SK-N-SH treated with all-trans-retinoic acid at 6 μM for 48 hours (cell line): ENCODE measurements at regions not wholly inside any gene's neighbourhood (a gene's known extent, or its start where the extent isn't known, plus 50 kb on each side); places are given as distances from the start of the nearest gene placed in this dataset.

Source experiments
- ARNTL ChIP-seq: fragments of 450-650 bp; formaldehyde crosslinking; IDR thresholded peaks from 2 replicates; pipeline ENCODE4 v1.5.0; 2020; ENCODE audit warnings: low read depth, mild to moderate bottlenecking, moderate library complexity, borderline replicate concordance
- BACH2 ChIP-seq: fragments of 250-450 bp; sonication (Bioruptor Pico); IDR thresholded peaks from 2 replicates; pipeline ENCODE4 v1.9.0; 2021; ENCODE audit warnings: mild to moderate bottlenecking, borderline replicate concordance
- CSDC2 ChIP-seq: fragments of 250-450 bp; sonication (Bioruptor Pico); IDR thresholded peaks from 2 replicates; pipeline ENCODE4 v1.5.0; 2020; ENCODE audit warnings: mild to moderate bottlenecking, moderate library complexity
- CSRNP3 ChIP-seq: fragments of 250-450 bp; sonication (Bioruptor Pico); IDR thresholded peaks from 2 replicates; pipeline ENCODE4 v1.5.1; 2021; ENCODE audit warnings: mild to moderate bottlenecking, moderate library complexity
- ESRRG ChIP-seq: fragments of 250-450 bp; sonication (Bioruptor Pico); IDR thresholded peaks from 2 replicates; pipeline ENCODE4 v1.6.1; 2021; ENCODE audit warnings: mild to moderate bottlenecking
- ISL1 ChIP-seq: fragments of 250-450 bp; sonication (Bioruptor Pico); IDR thresholded peaks from 2 replicates; pipeline ENCODE4 v2.1.2; 2022; ENCODE audit warnings: mild to moderate bottlenecking, moderate library complexity
- OSR1 ChIP-seq: fragments of 250-450 bp; sonication (Bioruptor Pico); IDR thresholded peaks from 2 replicates; pipeline ENCODE4 v1.8.0; 2022; ENCODE audit warnings: moderate library complexity, mild to moderate bottlenecking, inconsistent platforms
- PATZ1 ChIP-seq: fragments of 250-450 bp; sonication (Bioruptor Pico); IDR thresholded peaks from 2 replicates; pipeline ENCODE4 v1.8.0; 2020; ENCODE audit warnings: mild to moderate bottlenecking, moderate library complexity, borderline replicate concordance
- PPARA ChIP-seq: fragments of 250-450 bp; sonication (Bioruptor Pico); IDR thresholded peaks from 2 replicates; pipeline ENCODE4 v1.5.0; 2020; ENCODE audit warnings: mild to moderate bottlenecking, borderline replicate concordance
- SNAI2 ChIP-seq: fragments of 250-450 bp; sonication (Bioruptor Pico); IDR thresholded peaks from 2 replicates; pipeline ENCODE4 v1.5.0; 2020; ENCODE audit warnings: mild to moderate bottlenecking, moderate library complexity
- TCF4 ChIP-seq: fragments of 250-450 bp; sonication (Bioruptor Pico); IDR thresholded peaks from 2 replicates; pipeline ENCODE4 v1.8.0; 2021; ENCODE audit warnings: mild to moderate bottlenecking, moderate library complexity, borderline replicate concordance
- ZC3H10 ChIP-seq: fragments of 250-450 bp; sonication (Bioruptor Pico); IDR thresholded peaks from 2 replicates; pipeline ENCODE4 v1.5.1; 2021; ENCODE audit warnings: mild to moderate bottlenecking, moderate library complexity
- ZFP30 ChIP-seq: fragments of 450-650 bp; formaldehyde crosslinking; IDR thresholded peaks from 2 replicates; pipeline ENCODE4 v1.5.0; 2022; ENCODE audit warnings: mild to moderate bottlenecking, moderate library complexity
- ZNF8 ChIP-seq: fragments of 450-650 bp; formaldehyde crosslinking; IDR thresholded peaks from 2 replicates; pipeline ENCODE4 v1.5.0; 2020; ENCODE audit warnings: mild to moderate bottlenecking, moderate library complexity

GRCh38 chr14:98855926-98856715, 415.9 kb downstream of the BCL11B start:
- no peak for TF ChIP-seq ZC3H10 (CRISPR knock-in tag)
- no peak for TF ChIP-seq TCF4 (CRISPR knock-in tag)
- TF ChIP-seq ZFP30 (CRISPR knock-in tag), result no peak
- TF ChIP-seq SNAI2 (CRISPR knock-in tag), result no peak
- no peak for TF ChIP-seq CSDC2
- TF ChIP-seq ISL1, result no peak
- TF ChIP-seq CSRNP3 (CRISPR knock-in tag), result no peak
- no peak for TF ChIP-seq ESRRG (CRISPR knock-in tag)
- TF ChIP-seq ZNF8, result no peak
- TF ChIP-seq ARNTL (CRISPR knock-in tag), result no peak
- no peak for TF ChIP-seq OSR1
- TF ChIP-seq PATZ1 (CRISPR knock-in tag), result no peak
- TF ChIP-seq PPARA (CRISPR knock-in tag), result no peak
- no peak for TF ChIP-seq BACH2
